WERI-Rb-1 (cell line): ENCODE measurements at regions not wholly inside any gene's neighbourhood (a gene's known extent, or its start where the extent isn't known, plus 50 kb on each side); places are given as distances from the start of the nearest gene placed in this dataset.
A peak's percentile ranks its signal among the peaks of the same experiment; 100 is the strongest.

Source experiments
- DNase-seq: peaks from one replicate; pipeline ENCODE4 v3.0.0-alpha.2; 2020
- H3K27ac ChIP-seq: fragments of 250-450 bp; sonication (Bioruptor Pico); 2 replicates; pipeline ENCODE4 v1.5.1; 2020; ENCODE audit warnings: mild to moderate bottlenecking, moderate library complexity
- H3K27me3 ChIP-seq: fragments of 250-450 bp; sonication (Bioruptor Pico); 2 replicates; pipeline ENCODE4 v1.5.1; 2021; ENCODE audit warnings: mild to moderate bottlenecking, low read depth, moderate library complexity; ENCODE audit not compliant: insufficient read depth, severe bottlenecking
- H3K36me3 ChIP-seq: fragments of 250-450 bp; sonication (Bioruptor Pico); 2 replicates; pipeline ENCODE4 v1.5.1; 2020; ENCODE audit warnings: mild to moderate bottlenecking, moderate library complexity
- H3K4me3 ChIP-seq: 2 replicates; pipeline ENCODE4 v1.5.1; 2011; ENCODE audit warnings: low read depth, mild to moderate bottlenecking, control low read depth, low read length
- H3K9me3 ChIP-seq: fragments of 250-450 bp; sonication (Bioruptor Pico); 2 replicates; pipeline ENCODE4 v1.5.1; 2021; ENCODE audit warnings: mild to moderate bottlenecking, moderate library complexity; ENCODE audit not compliant: severe bottlenecking
- CTCF ChIP-seq: IDR thresholded peaks from 2 replicates; pipeline ENCODE4 v1.5.1; 2011; ENCODE audit warnings: low read depth, mild to moderate bottlenecking, control low read depth, inconsistent platforms, low read length

- no peak for TF ChIP-seq CTCF
- Histone ChIP-seq H3K27ac (no peak overlapping the region), H3K36me3 (no peaks in the 10 kb centered on the region), H3K4me3 (no peak overlapping the region), H3K27me3 (no peaks in the 10 kb centered on the region), H3K9me3 (no peaks in the 10 kb centered on the region)
- DNase-seq, result no peak
Observed at GRCh38 chr13:92952161-92952560, 274.4 kb upstream of the GPC6 start.

DNA sequence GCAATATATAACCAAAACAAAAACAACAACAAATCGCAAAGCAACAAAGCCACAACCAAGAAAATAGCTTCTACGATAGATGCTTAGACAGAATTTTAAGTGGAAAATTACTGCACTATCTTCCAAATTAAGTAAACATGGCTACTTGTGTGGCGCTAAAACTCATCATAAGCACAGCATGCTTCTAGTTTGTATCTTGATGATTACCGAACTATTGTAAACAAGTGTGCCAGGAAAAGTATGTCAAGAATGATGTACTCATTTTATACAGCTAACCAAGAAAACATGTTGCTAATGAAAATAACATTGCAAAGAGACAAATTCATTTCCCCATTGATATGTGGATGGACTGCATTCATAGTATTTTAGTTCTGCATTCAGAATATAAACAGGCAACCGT is 271.9 kb upstream of the GPC6 start:
- no peaks in the 10 kb centered on the region for H3K27me3 ChIP-seq
- H3K4me3 ChIP-seq, result no peak overlapping the region
- no peaks in the 10 kb centered on the region for H3K36me3 ChIP-seq
- no peak overlapping the region for H3K27ac ChIP-seq
- DNase-seq, result no peak
- no peak for TF ChIP-seq CTCF
- no peaks in the 10 kb centered on the region for H3K9me3 ChIP-seq

DNA sequence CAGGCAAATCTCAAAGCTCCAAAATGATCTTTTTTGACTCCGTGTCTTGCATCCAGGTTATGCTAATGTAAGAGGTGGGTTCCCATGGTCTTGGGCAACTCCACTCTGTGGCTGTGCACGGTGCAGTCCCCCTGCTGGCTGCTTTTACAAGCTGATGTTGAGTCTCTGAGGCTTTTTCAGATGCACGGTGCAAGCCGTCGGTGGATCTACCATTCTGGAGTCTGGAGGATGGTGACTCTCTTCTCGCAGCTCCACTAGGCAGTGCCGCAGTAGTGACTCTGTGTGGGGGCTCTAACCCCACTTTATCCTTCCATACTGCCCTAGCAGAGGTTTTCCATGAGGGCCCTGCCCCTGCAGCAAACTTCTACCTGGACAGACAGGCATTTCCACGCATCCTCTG is 266.8 kb upstream of the GPC6 start:
- no peak for DNase-seq
- Histone ChIP-seq H3K27ac (no peak overlapping the region), H3K36me3 (no peaks in the 10 kb centered on the region), H3K27me3 (no peaks in the 10 kb centered on the region), H3K9me3 (peaks cover 15% of the 10 kb centered on the region), H3K4me3 (no peak overlapping the region)
- 0 out of 2 replicates have a peak, but pooled peaks have one; percentile 25 for TF ChIP-seq CTCF

GRCh38 chr13:92963029-92963428 is 263.6 kb upstream of the GPC6 start:
- Histone ChIP-seq H3K4me3 (no peak overlapping the region), H3K9me3 (peaks cover 15% of the 10 kb centered on the region), H3K27ac (no peak overlapping the region), H3K27me3 (no peaks in the 10 kb centered on the region), H3K36me3 (no peaks in the 10 kb centered on the region)
- TF ChIP-seq CTCF, result no peak
- DNase-seq, result no peak

- TF ChIP-seq CTCF, result no peak
- no peaks in the 10 kb centered on the region for H3K36me3 ChIP-seq
- no peaks in the 10 kb centered on the region for H3K27me3 ChIP-seq
- no peak overlapping the region for H3K27ac ChIP-seq
- no peak for DNase-seq
- peaks cover under 1% of the 10 kb centered on the region for H3K9me3 ChIP-seq
- no peak overlapping the region for H3K4me3 ChIP-seq
Observed at GRCh38 chr13:92966341-92966740, 260.3 kb upstream of the GPC6 start.

DNA sequence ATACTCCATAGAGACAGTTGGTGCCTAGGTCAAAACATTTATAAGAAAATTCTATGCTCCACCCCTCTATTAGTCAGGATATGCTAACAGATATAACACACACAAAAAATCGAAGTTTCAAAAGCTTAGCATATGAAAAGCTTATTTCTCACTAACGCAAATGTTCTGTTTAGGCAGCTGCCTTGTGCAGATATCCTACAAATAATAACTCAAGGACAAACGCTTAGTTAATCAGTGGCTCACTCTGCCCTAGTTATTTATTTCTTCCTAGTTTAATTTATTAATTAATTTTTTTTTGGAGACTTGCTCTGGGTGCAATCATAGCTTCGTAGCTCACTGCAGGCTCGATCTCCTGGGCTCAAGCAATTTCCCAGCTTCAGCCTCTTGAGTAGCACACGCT is 259.7 kb upstream of the GPC6 start:
- Histone ChIP-seq H3K27ac (no peak overlapping the region), H3K9me3 (no peaks in the 10 kb centered on the region), H3K27me3 (no peaks in the 10 kb centered on the region), H3K4me3 (no peak overlapping the region), H3K36me3 (no peaks in the 10 kb centered on the region)
- DNase-seq, result no peak
- no peak for TF ChIP-seq CTCF
